GM18508 (cell line): ENCODE measurements at regions not wholly inside any gene's neighbourhood (a gene's known extent, or its start where the extent isn't known, plus 50 kb on each side); places are given as distances from the start of the nearest gene placed in this dataset.

Source experiments
- ATAC-seq: cut with Tn5 transposase; IDR thresholded peaks from one replicate; pipeline ENCODE4 v1.9.1; 2021; ENCODE audit warnings: moderate number of reproducible peaks; ENCODE audit not compliant: insufficient read depth, unreplicated experiment

- ATAC-seq = no peak
These were observed 772.4 kb upstream of the NR2F2 start for GRCh38 chr15:95558131-95558530.

- no peak for ATAC-seq
These were observed 771.6 kb upstream of the NR2F2 start for GRCh38 chr15:95558916-95559315.

- ATAC-seq = no peak
These were observed 770.6 kb upstream of the NR2F2 start for GRCh38 chr15:95559875-95560394.

- no peak for ATAC-seq
These were observed 769.0 kb upstream of the NR2F2 start for GRCh38 chr15:95561463-95561862.

- no peak for ATAC-seq
These were observed 766.9 kb upstream of the NR2F2 start for GRCh38 chr15:95563634-95564033.

GRCh38 chr15:95565016-95565600, 765.4 kb upstream of the NR2F2 start:
- ATAC-seq = no peak

- ATAC-seq = no peak
These were observed 764.8 kb upstream of the NR2F2 start for GRCh38 chr15:95565690-95566089.

- ATAC-seq = no peak
These were observed 762.8 kb upstream of the NR2F2 start for GRCh38 chr15:95567686-95568085.

- no peak for ATAC-seq
These were observed 756.4 kb upstream of the NR2F2 start for GRCh38 chr15:95574053-95574452.

- ATAC-seq = no peak
These were observed 752.6 kb upstream of the NR2F2 start for GRCh38 chr15:95577927-95578326.

GRCh38 chr15:95580121-95580520, 750.4 kb upstream of the NR2F2 start:
- no peak for ATAC-seq

- no peak for ATAC-seq
These were observed 748.9 kb upstream of the NR2F2 start for GRCh38 chr15:95581595-95581994.

GRCh38 chr15:95584088-95584487, 746.4 kb upstream of the NR2F2 start:
- no peak for ATAC-seq

GRCh38 chr15:95588056-95588455, 742.4 kb upstream of the NR2F2 start:
- no peak for ATAC-seq

GRCh38 chr15:95590533-95591044, 739.9 kb upstream of the NR2F2 start:
- ATAC-seq = no peak

- no peak for ATAC-seq
These were observed 739.2 kb upstream of the NR2F2 start for GRCh38 chr15:95591270-95591669.

GRCh38 chr15:95591886-95592285, 738.6 kb upstream of the NR2F2 start:
- ATAC-seq = no peak

GRCh38 chr15:95594496-95594895, 736.0 kb upstream of the NR2F2 start:
- ATAC-seq = no peak

- no peak for ATAC-seq
These were observed 734.7 kb upstream of the NR2F2 start for GRCh38 chr15:95595759-95596158.

- no peak for ATAC-seq
These were observed 734.0 kb upstream of the NR2F2 start for GRCh38 chr15:95596496-95596895.

GRCh38 chr15:95598251-95598855, 732.1 kb upstream of the NR2F2 start:
- no peak for ATAC-seq

GRCh38 chr15:95600367-95600766, 730.1 kb upstream of the NR2F2 start:
- ATAC-seq = no peak
